NCI-H1092 (cell line): ENCODE measurements at regions not wholly inside any gene's neighbourhood (a gene's known extent, or its start where the extent isn't known, plus 50 kb on each side); places are given as distances from the start of the nearest gene placed in this dataset.

Experiments
- DNase-seq: peaks from one replicate; lab custom pipeline; 2025; lab: John Stamatoyannopoulos, UW

DNA sequence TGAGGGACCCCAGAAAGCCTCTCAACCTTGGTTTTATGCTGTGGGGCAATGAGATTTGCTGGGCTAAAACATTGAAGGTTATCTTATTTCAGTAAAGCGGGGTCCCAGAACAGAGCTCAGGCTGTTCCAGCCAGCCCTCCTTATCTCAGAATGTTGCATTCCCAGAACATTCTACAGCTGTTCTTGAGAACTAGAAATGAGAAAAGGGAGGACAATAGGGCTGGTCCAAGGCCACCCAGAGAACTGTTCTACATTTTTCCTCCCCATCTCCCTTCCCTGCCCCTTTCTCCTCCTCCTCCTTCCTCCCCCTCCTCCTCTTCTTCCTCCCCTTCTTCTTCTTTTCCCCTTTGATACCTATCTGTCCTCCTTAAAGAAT is 70.4 kb upstream of the SLC7A11 start:
- no peak for DNase-seq

- no peak for DNase-seq
These were observed 69.8 kb upstream of the SLC7A11 start for GRCh38 chr4:138311771-138312535.

- DNase-seq = no peak
These were observed 68.8 kb upstream of the SLC7A11 start for GRCh38 chr4:138310991-138311390.

DNA sequence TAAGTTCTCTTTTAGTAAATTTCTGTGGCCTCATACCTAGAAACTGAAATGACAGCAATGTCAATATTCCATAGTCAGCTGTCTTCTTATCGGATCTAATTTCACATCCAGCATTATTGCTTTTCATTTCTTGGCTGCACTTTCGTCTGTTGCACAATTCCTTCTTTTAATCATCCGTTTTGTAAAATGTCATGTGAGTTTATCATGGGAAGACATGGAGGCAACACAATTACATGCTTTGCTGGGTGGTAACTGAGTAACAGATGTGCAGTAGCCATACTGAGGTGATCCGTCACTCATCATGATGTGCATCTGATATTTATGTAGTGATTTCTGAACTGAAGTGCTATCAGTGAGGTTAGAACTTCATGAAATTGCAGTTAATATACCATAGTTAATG is 68.3 kb upstream of the SLC7A11 start:
- DNase-seq = no peak

- DNase-seq = no peak
These were observed 66.2 kb upstream of the SLC7A11 start for GRCh38 chr4:138308356-138308755.

DNA sequence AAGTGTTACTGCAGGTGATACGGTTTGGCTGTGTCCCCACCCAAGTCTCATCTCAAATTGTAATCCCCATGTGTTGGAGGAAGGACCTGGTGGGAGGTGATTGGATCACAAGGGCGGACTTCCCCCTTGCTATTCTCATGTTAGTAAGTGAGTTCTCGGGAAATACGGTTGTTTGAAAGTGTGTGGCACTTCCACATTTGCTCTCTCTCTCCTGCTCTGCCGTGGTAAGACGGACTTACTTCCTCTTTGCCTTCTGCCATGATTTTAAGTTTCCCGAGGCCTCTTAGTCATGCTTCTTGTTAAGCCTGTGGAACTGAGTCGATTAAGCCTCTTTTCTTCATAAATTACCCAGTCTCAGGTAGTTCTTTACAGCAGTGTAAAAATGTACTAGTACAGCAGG is 65.2 kb upstream of the SLC7A11 start:
- no peak for DNase-seq

GRCh38 chr4:138305050-138305449 is 62.9 kb upstream of the SLC7A11 start:
- no peak for DNase-seq

DNA sequence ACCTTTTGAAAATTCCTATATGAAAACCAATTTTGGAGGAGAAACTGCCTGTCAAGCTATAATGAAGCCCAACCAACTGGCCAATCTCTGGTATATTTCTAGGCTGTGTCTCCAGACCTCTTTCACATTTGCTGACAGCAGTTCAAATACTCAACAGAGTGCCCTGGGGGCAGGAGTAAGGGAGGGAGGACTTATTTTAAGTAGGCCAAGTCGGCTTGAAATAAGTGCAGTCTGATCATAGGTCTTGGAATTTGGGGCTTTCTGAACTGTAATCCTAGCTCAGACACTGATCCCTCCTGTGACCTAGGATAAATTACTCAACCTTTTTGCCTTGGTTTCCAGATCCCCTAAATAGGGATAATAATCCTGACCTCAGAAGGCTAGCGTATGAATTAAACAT is 59.4 kb upstream of the SLC7A11 start:
- DNase-seq = no peak

- DNase-seq = no peak
These were observed 58.5 kb upstream of the SLC7A11 start for GRCh38 chr4:138300616-138301015.

GRCh38 chr4:138299881-138300280 is 57.7 kb upstream of the SLC7A11 start:
- DNase-seq = no peak

GRCh38 chr4:138298866-138299265 is 56.7 kb upstream of the SLC7A11 start:
- no peak for DNase-seq

GRCh38 chr4:138298431-138298830 is 56.3 kb upstream of the SLC7A11 start:
- DNase-seq = no peak

- no peak for DNase-seq
These were observed 55.7 kb upstream of the SLC7A11 start for GRCh38 chr4:138297743-138298405.

- DNase-seq = no peak
These were observed 50.2 kb upstream of the SLC7A11 start for GRCh38 chr4:138292321-138292720.
